Effector CD4-positive, alpha-beta T cell (primary cell): ENCODE measurements at regions not wholly inside any gene's neighbourhood (a gene's known extent, or its start where the extent isn't known, plus 50 kb on each side); places are given as distances from the start of the nearest gene placed in this dataset.

Experiments
- DNase-seq: peaks from one replicate; pipeline ENCODE4 v3.0.0-alpha.2; 2020

DNA sequence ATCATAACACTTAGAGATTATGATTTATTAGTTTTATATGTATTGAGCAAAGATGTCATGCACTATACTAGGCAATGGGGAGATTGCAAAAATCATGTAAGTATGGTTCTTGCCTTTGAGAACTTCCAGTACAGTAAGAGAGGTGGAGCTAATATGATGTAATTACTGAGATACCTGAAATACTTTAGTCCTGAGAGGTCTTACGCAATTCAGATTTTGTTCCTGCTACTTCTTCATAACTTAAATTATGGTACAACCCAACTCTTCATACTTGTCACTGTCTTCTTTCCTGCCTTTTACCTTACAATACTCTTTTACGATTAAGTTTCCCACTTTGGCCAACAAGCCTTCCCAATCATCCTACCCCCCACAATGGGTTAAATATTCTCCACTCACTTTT, 564.2 kb upstream of the PITX2 start:
- DNase-seq: no peak

DNA sequence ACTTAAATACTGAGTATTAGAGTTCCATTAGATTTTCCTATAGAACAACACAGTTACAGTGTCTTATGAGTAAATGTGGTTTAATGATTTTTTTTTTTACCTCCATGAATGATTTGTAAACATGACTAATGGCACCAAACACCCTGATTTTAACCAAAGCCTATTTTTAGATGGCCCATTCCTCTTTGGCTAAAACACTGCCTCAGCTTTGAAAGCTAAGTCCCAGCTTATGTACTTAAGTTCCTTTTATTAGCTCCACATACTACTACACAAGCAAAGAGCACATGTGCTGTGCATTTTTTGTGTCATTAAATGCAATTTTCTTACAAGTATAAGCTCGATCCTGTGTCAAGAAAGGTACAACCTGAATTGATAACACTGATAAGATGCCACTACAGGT, 575.6 kb upstream of the PITX2 start:
- no peak for DNase-seq

DNA sequence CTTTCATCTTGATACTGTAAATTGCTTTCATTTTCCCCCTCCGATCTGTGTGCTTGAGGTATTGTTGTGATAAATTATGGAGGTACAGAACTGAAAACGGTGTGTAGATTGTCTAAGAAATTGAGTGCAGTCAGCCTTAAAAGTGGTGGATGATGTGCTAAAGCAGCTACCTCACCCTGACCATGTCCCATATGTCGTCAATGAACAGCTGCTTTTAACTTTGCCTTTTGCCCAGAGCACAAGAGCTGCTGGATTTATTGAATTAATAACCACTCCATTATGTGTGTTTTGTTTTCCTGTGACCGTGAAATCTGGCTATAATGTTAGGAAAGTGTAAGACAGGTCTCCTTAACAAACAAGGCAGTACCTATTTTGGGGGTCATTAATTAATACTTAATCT, 581.9 kb upstream of the PITX2 start:
- DNase-seq: no peak

DNA sequence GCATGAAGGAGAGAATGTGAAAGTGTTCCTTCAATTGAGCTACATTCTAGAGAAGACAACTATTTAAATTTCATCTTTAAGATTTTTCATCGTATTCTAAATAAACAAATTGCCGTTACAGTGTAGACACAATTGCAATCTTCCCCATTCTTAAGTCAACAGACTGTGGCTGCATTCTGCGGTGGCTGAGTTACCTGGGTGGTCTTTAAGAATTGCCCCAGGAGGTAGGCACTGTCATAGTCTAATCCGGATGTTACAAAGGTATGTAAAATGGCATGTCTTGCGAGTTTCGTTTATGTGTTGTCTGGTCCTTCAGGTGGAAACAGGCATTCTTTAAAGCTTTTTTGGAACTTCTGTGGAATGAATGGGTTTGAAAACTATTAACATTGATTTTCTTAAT, 586.1 kb upstream of the PITX2 start:
- no peak for DNase-seq

GRCh38 chr4:111209706-111210105, 586.8 kb upstream of the PITX2 start:
- no peak for DNase-seq

DNA sequence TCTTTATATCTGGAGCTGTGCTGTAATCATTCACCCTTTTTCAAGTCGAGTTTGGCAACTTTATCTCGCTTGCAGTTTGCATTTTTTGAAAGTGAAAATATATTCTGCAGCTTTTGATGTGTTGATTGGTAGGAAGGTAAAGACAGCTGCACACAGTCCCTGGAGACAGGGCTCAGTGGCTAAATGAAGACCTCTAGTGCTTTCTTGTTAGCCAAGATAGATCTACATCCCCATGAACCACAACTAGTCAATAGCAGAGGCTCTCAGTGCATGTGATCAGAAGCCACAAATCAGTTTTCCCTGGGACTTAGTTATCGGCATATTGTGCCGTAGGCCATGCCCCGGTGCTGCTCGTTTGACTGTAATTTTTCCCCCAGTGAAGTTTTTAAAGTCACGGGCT, 587.7 kb upstream of the PITX2 start:
- no peak for DNase-seq

- DNase-seq: no peak
Observed at GRCh38 chr4:111213531-111213930, 590.7 kb upstream of the PITX2 start.

- DNase-seq: no peak
Observed at GRCh38 chr4:111214371-111214770, 591.5 kb upstream of the PITX2 start.

DNA sequence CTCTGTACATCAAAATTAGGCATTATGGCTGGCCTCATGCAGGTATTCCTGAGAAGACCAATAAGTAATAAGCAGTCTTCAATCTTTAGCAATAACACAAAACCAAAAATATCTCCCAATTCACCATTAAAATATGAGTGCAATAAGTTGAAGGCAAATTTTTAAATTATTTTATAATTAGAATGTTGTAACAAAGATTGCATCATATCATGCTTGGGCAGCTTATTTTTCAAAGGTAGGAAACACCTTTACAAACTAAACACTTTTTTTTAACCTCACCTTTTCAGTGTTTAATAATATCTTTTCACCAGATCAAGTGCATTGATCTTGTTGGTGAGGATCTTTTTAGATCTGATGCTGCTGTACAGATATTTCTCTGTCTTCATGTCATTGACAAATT, 592.9 kb upstream of the PITX2 start:
- DNase-seq: no peak

DNA sequence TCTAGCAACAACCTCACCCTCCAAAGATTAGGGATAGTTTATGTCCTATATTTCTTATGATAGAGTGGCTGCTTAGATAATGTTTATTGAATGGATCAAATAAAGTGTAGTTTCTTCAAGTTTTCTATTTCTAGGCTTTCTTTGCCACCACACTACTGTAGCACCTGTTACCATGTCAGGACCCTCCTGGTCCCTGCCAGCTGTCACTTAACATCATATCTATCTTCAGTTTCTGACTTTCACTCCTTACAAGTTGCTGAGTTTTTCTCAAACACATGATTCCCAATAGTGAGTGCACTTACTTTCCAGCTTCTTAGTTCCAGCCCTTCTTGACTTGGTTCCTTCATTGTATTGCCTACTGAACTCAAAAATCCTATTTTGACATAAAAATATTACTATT, 593.9 kb upstream of the PITX2 start:
- DNase-seq: no peak

DNA sequence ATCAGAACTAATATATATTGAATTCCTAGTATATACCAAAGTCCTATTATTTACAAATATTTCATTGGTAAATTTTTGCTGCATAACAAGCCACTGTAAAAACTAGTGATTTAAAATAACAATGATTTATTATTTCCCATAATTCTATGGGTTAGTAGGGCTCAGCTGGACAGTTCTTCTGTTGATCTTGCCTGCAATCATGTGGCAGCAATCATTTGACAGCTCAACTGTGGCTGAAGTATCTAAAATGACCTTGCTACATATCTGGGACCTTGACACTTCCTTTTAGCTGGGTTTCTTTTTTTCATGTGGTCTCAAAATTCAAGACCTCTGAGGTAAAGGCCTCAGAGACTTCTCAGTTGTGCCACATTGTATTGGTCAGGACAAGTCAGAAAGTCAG, 598.5 kb upstream of the PITX2 start:
- no peak for DNase-seq

DNA sequence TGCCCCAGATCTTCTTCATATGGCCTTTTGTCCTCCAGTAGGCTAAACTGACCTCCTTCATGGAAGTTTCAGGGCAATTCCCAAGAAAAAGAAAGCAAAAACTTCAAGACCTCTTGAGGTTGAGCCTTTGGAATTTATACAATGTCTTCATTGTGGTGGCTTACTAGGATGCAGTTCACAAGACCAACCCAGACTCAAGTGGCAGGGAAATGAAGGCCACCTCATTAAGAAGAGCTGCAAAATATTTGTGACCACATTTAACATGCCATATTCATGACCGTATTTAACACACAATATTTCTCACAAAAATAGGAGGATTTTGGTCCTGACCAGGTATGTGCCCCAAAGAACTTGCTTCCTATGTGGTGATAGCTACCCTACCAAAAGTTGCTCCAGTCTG, 605.5 kb upstream of the PITX2 start:
- no peak for DNase-seq

- DNase-seq: no peak
Observed at GRCh38 chr4:111228874-111229273, 606.0 kb upstream of the PITX2 start.

DNA sequence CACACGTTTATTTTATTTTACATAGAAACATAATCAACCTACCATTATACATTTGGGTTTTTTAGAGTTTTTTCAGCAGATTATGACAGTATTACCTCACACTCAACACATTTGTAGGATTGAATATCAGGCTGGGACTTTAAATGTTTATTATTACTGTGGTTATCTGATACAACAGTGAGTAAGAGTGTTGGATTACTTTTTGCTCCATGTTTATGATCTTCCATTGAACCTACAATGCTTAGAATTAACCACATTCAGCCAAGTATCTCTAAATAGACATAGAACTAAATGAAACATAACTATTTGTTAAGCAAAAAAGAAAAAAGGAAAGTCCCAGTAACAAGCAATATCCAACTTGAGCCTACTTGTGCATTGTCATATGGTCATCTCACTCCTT, 607.4 kb upstream of the PITX2 start:
- DNase-seq: no peak

GRCh38 chr4:111231281-111231680, 608.4 kb upstream of the PITX2 start:
- no peak for DNase-seq

- DNase-seq: no peak
Observed at GRCh38 chr4:111234939-111235338, 612.1 kb upstream of the PITX2 start.

DNA sequence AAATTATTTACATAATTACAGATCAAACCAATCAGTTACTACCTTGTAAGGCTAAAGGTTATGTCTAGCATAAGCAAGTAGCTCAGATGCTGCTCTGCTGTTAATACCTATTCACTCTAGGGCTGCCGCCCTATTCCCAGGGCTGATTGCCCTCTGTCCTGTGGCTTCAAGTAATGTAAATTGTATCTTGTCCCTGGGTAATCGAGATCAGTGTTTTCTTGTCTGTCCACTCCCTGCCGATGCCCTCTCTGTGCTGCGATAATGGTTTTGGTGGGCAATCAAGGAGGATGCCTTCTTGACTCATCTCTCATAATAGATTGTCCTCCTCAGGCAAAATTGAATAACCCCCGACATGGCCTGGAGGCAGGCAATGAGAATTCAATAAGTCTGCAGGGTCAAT, 641.0 kb upstream of the PITX2 start:
- no peak for DNase-seq

- no peak for DNase-seq
Observed at GRCh38 chr4:111266937-111267336, 644.1 kb upstream of the PITX2 start.

- no peak for DNase-seq
Observed at GRCh38 chr4:111267786-111268185, 644.9 kb upstream of the PITX2 start.

DNA sequence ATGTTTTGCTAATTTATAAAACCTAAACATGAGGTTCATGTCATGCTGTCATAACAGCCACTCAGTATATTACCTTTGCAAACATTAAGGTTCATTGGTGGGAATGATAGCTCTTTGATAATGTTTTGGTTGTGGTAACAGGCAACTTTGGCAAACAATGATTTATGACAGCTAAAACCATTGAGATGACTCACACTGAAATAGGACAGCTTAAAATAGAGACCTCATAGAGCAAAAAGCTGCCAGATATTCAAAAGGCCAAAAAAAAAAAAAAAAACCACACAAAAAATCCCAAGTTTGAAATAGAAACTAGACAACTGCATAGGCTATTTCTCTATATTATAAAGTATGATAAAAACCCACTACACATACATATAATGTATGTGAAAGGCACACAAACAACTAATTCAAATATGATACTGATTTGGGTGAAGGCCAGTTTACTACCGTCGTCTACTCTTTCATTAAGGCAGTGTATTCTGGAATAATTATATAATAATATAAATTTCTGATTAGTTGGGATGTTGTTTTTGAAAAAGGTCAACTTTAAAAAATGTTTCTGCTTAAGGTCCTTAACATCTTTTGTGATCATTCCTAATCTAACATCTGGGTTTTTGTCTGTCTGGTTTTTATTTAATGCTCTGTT, 646.0 kb upstream of the PITX2 start:
- no peak for DNase-seq

- DNase-seq: no peak
Observed at GRCh38 chr4:111269439-111269838, 646.6 kb upstream of the PITX2 start.

DNA sequence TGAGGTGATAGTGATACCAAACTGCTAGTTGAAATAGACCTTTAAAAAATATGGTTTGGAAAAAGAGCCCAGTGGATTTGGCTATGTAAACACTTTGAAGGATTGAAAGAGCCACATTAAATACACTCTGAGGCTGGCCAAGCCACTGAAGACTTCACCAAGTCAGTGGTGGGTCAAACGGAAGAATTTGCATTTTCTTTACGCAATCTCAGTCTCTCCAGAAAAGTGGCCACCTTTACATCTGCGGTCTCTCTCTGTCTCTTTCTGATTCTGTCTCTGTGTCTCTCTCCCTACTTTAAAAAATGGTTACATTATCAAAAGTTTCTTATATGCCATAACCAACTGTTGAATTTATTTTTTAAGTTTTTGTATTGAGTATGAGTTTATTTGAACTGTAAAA, 651.2 kb upstream of the PITX2 start:
- DNase-seq: no peak

DNA sequence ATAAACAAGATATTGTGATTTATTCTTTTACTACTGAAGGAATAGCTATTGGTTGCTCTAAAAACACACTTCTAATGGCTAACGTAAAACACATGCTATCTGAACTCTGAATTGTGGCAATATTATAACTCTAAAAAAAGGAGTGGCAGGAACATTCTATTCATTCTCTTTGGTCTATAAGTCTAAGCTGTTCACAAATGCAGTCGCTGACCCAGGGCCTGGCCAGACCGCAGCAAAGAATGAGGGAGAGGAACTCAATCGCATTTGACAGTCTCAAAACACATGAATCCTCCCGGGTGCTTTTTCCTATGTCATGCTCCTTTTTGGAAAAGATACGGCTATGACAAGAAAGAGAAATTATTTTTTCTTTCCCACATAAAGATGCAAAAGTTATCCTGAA, 651.6 kb upstream of the PITX2 start:
- DNase-seq: no peak

- no peak for DNase-seq
Observed at GRCh38 chr4:111281219-111281618, 658.3 kb upstream of the PITX2 start.

- no peak for DNase-seq
Observed at GRCh38 chr4:111282035-111282434, 659.2 kb upstream of the PITX2 start.
